Stimulated activated CD4-positive, alpha-beta T cell treated with anti-CD3 and anti-CD28 coated beads, Interleukin-2, amount 100 ng/mL, for 24 hours (primary cell): ENCODE measurements at regions not wholly inside any gene's neighbourhood (a gene's known extent, or its start where the extent isn't known, plus 50 kb on each side); places are given as distances from the start of the nearest gene placed in this dataset.

Source experiments
- DNase-seq, 2 donors: peaks; one replicate each; pipeline ENCODE4 v3.0.0-alpha.2; 2020

DNA sequence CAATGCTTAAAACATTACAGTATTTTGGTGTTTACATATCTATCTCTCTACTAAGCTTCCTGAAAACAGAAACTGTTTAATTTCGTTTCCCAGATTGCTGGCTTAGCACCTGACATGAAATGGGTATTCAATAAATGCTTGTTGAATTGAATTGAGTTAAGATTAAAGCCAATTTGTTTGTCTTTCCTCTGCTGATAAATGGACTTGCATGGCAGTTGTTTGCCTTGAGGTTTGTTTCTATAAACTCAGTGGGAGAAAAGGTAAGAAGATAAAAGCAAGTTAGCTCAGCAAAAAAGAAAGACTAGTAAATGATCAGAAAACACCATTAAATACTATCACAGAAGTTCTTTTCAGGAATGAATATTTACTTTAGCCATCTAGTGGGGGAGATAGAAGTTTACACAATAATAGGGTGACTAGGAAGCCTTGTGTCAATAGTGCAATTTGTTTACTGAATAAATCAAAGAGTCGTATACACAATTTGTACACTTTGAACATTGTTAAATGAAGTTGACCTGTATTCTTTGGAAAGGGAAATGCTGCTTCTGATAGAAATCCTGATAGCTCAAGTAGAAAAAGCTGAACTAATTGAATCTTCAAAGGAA, 754.5 kb upstream of the FAM98A start:
- DNase-seq: no peak

DNA sequence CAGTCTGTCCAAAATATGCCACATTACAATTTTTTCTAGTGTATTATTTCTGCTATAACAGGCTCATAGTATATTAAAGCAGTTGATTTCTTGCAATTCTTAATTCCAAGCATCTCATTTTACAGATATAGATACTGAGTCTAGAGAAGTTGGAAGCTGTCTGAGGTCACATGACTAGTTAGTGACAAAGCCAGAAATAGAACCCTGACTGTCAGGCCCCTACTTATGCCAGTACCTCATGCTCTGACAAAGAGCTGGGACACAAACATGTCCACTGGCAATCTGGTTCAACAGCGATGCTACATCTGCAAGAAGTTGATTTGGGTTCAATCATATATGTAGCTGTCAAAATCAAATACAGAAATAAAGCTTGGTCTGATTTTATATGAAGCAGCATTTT, 750.4 kb upstream of the FAM98A start:
- no peak for DNase-seq

DNA sequence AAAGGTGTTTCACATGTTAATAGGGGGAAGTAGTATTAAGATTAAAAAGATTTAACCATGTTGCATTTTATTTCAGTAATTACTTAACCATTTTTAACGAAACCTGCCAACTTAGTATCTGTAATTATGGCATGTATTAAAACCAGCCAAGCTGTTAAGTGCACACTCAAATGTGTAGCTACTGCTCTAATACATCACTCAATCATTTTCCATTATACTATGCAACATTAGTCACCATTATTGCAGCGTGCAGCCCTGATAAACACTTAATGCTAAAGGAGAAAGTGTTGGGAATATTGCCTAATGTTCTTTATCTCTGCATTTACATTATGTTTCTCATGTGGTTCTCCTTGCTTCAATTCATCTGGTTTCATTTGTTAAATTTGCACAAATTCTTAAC, 745.9 kb upstream of the FAM98A start:
- DNase-seq: no peak

DNA sequence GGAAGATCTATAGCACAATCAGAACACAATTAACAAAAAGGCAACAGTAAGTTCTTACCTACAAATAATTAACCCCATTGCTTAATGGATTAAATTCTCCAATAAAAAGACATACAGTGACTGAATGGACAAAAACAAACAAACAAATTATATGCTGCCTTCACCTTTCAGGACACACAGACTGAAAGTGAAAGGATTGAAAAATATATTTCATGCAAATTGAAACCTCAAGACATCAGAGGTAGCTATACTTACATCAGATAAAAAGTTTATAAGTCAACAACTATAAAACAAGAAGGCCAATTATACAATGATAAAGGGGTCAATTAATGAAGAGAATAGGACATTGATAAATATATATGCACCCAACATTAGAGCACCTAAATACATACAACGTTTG, 741.2 kb upstream of the FAM98A start:
- no peak for DNase-seq

DNA sequence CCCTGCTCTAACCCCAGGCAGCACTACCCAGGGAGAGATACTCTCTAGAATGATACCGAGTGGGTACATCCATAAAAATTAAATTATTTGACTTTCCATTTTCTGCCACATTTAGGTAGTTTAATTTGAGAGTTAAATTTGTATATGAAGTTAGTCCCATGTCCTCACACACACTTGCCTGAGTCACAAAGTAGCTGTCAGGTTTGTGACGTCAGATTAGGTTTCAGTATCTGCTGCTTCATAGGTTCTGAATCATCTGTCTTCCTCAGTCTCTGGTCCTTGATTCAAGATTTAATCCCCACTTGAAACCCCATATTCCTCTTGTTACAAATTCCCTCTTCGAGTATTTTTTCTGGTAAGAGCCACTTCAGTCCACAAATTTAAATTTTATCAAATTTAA, 738.6 kb upstream of the FAM98A start:
- DNase-seq: no peak

DNA sequence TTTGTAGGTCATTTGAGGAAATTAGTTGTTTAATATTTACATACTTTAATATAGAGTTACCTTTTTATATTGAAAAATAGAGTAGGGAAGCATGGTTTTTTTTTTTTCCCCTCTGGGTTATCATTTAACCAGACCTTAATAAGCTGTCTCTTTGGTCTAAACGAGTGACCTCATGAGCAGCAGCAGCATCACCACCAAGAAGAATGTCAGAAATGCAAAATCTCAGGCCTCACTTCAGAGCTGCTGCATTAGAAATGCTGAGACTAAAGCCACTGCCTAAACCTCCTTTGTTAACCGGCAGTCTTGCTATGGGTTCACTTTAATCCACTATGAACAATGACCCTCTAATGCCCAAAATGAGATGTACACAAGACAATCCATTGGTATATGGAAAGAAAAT, 733.7 kb upstream of the FAM98A start:
- no peak for DNase-seq

DNA sequence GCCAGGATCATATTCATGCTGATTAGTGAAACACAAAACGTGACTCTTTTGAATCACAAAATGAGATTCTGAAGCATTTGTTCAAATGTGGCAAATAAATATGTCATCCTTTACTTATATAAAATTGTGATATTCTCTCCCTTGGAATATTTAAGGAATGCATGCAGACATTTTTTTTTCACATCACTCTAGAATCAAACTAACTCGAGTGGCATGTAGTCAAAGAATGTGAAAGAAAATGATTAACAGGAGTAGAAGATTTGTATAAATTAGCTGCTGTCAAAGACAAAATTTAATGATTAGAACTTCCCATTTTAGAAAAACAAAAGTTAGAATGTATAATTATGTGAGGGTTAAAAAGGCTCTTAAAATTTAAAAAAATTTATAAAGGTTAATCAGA, 721.0 kb upstream of the FAM98A start:
- DNase-seq: no peak

DNA sequence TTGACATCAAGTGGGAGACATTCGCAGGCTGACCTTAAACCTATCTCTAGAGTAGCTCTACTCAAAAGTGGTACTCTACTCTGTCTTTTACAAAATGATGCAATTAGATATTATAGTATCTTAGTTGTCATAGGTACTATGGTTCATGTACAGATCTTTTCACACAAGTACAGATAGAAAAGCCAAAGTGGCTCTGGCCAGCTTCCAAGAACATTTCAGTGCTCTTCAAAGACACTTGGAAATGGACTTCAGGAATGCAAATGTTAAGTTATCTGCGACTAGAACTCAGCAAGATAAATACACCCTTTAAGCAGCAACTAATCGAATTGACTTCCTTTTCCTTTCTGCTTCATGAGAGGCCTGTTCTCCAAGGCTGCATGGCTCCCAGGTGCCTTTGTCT, 718.7 kb upstream of the FAM98A start:
- no peak for DNase-seq

DNA sequence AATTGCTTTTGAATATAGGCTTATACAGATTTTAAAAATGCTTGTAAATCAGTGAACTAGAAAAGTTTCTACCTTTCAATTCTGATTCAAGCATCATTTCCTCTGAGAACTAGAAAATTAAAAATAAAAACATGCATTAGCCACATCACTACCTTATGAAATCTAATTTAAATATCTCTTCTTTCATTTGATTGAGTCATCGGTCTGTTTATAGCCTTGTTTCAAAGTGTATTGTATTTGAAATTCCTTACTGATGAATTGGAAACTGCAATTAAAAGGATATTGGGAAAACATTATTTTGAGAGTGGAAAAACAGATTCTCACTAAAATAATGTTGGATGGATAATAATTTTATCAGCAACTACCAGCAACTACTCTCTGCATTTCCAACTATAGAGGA, 717.7 kb upstream of the FAM98A start:
- DNase-seq: no peak

DNA sequence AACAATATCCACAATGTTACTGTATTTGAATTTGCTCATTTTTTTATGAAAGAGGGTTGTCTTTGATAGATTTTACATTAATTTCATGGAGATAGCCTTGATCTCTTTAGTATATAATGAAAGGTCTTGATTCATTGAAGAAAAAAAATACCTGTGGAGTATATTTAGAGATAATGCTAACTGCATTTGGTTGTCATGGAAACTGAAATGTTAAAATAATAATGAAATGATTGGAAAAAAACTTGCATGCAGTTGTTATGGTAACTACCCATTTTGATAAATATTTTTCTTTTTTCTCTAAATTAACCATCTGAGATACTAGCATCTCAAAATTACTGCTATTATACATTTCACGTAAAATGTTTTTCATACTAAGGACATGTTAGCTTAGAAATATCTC, 712.7 kb upstream of the FAM98A start:
- no peak for DNase-seq

DNA sequence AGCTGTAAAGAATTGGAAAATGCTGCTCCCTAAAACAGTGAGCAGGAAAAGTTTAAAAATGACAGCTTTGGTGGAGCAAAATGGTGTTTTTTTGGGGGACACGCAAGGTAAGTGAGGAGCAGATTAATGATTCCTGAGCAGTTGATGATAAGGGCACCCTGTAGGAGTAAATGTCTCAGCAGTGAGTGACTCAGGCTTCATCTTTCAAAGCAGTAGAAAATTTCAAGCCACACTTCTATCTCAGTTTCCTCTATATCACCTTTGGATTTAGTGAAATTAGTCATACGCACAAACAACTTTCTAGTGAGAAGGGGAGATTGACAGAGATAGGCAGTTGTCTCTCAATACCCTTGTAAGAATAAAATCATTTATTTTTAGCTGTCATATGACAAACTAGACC, 709.0 kb upstream of the FAM98A start:
- DNase-seq: no peak

DNA sequence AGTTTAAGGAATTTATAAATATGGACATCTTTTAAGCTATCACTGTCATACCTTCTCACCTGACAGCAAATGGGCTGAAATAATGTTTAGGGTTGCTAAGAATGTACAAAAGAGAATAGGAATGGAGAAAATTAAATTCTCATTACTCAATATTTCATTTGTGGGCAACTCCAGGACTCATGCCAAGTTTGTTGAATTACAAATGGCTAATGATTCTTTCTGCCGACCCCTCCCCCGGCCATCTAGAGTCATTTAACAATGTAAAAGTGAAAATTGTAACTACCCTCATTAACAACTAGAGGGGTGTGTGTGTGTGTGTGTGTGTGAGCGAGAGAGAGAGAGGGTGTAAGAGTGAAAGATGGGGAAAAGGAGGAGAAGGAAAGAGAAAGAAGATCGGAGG, 708.5 kb upstream of the FAM98A start:
- no peak for DNase-seq

DNA sequence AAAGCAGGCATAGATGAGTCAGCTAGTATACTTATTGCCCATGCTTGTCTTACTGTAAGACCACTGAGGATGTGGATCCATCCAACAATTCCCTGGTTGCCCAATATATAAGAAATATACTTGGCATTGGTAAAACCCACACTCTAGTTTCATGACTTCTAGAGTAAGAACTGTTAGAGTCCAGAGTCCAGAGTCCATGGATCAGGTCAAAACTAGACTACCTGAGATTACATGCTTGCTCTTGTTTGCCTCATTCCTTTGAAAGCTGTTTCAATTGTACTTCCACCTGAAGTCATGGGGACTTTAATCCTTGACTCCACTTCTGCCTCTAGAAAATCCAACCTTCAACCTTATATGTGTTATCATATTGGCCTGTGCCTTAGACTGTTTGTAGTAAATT, 707.6 kb upstream of the FAM98A start:
- DNase-seq: no peak

DNA sequence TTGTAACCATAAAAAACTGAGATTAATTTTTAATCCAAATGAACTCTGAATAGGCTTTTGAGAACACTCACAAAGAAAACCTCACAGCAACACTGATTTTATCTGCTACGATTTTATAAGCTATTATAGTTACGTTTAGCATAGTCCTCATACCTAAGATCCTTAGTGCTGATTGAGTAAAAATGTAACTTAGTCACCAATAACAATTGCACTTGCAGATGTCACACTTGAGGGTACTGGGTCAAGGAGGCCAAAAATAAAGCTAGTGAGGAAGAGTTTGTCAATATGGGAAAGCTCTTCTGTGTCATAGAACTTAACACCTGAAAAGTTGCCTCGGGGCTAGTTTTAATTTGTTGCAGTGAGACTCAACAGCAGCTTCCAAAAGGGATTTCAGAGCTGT, 706.5 kb upstream of the FAM98A start:
- DNase-seq: no peak

DNA sequence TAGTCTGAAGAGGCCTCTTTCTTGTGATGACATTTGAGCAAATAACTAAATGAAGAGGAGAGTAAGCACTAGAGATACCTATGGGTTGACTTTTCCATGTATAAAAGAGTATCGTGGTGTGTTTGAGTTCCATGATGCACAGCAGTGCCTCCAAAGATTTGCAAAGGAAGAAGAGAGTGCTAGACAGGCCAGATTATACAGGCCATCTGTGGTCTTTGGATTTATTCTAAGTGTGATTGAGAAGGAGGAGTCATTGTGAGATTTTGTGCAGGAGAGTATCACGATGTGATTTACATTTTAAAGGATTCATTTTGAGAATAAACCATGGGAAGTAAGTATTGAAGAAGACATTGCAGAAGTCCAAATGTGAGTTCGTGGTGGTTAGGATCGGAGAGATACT, 695.9 kb upstream of the FAM98A start:
- no peak for DNase-seq

DNA sequence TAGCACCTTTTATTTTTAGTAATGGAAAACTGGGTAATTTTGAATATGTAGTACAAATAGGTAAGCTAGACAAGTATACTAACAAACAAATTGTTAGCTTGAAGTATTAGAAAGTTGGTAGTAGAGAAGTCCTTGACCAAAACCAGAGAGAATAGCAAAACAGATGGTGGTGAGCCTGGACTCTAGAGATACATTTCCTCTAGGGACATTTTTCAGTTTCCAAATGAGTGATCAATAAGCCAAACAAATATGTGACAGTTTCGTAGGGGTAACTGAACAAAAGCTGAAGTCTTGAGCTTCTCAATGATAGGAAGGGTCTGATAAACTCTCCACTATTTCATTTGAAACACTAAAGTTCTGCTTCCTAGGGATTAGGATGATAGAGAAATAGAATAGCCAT, 692.0 kb upstream of the FAM98A start:
- DNase-seq: no peak

DNA sequence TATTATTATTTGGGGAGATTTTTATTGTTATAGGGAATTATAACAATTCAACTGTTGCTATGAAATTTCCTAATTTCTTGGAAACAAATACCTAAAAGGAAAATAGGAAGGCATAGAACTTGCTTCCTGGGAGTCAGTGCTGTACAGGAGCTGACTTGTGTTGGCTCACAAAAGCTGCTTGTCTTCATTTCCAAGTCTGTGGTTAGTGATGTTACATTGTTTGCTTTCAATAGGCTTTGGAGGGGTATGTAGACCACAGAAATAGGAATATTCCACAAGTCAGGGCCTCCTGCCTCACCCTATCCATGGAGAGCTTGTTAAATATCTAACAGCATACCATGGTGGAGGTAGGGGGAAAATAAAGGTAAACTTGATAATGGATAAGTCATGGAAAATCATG, 688.9 kb upstream of the FAM98A start:
- DNase-seq: no peak

DNA sequence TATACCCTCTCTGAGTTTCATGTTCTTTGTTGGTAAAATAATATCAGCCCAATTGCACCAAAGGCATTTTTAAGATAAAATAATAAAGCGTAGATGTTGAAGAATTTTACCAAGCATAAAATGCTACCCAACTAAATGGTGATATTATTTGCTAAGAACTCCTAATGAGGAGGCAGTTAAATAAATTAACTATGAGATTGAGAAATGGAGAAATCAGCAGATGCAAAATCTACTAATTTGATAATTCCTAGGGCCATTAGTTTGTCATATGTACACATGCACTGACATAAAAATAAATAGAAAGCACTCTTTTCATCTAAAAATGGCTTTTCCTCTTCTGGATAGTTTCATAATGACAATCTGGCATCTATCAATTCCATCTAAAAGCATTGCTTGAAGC, 681.5 kb upstream of the FAM98A start:
- DNase-seq: no peak

DNA sequence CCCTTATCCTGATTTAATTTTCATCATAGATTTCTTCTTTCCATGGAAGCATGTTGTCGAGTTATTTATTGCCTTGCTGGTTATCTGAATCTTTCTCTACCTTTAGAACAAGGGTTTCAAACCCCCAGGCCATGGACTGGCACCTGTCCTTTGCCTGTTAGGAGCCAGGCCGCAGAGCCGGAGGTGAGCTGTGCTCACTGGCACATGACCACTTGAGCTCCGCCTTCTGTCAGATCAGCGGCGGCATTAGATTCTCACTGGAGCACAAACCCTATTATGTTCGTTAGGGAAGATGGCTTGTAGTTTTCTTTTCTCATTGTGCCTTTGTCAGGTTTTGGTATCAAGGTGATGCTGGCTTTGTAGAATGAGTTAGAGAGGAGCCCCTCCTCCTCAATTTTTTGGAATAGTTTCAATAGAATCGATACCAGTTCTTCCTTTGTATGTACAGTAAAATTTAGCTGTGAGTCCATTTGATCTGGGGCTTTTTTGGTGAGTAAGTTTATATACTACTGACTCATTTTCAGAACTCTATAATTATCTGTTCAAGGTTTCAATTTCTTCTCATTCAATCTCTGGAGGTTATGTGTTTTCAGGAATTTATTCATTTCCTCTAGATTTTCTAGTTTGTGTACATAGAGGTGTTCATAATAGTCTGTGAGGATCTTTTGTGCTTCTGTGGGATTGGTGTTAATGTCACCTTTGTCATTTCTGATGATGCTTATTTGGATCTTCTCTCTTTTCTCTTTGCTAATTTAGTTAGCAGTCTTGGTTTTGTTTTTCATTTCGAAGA, 668.0 kb upstream of the FAM98A start:
- DNase-seq: no peak

DNA sequence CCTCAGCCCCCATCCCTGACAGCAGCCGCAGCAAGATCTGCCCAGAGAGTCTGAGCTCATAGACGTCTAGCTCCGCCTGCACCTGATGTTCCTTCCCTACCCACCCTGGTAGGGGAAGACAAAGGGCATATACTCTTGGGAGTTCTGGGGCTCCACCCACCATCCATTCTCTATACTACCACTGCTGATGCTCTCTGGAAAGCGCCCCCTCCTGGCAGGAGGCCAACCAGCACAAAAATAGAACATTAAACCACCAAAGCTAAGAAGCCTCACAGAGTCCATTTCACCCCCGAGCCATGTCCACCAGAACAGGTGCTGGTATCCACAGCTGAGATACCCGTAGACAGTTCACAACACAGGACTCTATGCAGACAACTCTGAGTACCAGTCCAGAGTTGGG, 662.6 kb upstream of the FAM98A start:
- DNase-seq: no peak

DNA sequence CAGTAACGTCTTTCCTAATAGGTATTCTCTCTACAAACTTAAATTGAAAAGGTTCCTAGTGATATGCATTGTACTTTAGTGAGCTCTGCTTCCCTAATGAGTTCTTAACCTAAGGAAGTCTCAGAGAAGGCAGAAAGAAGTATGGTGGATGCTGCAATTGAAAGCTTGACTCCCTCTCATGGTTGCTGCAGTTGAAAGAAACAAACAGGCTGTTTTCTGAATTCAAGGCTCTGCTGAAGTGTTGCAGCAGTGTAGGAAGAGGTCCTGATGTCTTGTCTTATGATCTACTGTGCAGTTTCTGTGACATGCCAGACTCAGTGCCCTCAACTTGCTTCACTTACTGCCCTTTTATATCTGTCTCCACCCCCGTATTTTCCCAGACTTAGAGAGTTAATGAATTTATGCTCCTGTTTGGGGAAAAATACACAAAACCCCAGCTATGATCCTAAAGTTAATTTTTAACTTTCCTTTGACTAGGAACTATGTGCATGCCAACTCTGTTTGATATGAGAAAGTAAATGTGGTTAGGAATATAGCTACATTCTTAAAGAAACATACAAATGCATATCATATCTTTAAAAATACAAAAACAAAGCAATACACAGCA, 655.3 kb upstream of the FAM98A start:
- no peak for DNase-seq

DNA sequence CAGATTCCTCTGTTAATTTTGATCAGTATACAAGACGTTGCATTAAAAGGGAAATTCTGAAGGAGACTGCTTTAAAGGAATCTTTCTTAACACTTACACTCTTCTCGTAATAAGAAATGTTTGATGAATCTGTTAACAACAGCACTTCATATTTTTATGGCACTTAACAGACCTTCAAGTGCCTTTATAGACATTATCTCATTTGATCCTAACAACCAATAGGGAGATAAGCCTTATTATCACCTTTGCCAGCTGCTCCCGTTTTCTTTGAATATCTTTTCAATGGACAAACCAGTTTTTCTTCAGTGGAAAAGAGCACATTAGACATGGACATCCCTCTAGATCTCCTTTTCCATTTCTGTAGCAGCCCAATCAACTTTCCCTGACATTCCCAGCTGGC, 653.0 kb upstream of the FAM98A start:
- no peak for DNase-seq

DNA sequence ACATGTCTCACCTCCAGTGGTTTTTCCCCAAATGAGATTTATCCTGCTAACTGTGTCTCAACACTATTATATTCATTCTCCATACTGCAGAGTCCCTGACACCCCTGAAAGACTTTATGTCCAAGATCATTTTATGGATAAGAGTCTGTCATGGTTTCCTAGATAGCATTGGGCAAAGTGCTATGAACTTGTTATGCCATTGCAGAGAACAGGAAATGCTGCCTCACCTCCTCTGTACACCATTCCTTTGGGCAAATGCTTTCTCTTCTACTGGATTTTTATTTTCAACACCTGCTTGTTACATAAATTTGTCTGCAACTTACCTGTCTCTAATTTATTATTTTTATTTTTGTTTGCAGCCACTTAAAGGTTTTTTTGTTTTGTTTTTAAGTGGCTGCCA, 652.5 kb upstream of the FAM98A start:
- DNase-seq: no peak

DNA sequence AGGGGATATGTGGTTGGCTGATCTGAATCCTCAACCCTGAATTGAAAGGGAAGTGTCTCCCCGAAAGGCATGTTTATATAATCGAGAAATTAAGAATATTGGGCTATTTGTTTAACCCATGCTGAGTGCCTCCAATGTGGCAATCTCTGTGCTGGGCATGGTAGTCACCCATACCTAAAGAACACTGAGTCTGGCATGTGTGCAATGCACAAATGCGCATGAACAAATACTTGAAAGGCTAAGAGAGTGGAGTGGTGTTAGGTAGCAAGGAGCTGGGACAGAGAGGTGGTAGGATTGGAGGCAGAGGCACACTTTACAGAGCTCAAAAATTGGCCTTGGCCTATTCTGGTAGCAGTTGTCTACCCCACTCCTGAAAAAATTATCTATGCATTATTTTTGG, 645.1 kb upstream of the FAM98A start:
- no peak for DNase-seq

DNA sequence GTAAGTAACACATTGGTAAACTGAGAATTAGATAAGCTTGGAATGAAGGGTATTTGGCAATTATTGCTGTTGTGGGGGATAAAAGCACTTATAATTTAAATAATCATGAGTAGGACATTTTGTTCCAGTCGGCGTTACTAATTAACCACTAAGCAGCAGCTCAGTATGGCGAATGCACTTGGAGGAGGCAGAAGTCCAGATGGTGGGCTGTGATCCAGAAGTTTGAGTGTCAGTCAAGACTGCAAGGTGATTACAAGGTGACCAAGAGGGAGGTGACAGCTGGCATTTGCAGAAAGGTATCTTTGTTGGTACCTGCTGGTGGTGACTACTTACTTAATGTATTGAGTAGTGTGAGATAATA, 643.6 kb upstream of the FAM98A start:
- no peak for DNase-seq
